H1 (cell line): ENCODE measurements at regions not wholly inside any gene's neighbourhood (a gene's known extent, or its start where the extent isn't known, plus 50 kb on each side); places are given as distances from the start of the nearest gene placed in this dataset.

Experiments
- CTCF ChIA-PET: fragments of 300-600 bp; sonication (Branson Sonifier 250); formaldehyde crosslinking; loops from one replicate; lab custom pipeline; 2021; ENCODE audit not compliant: partially characterized antibody; lab: Charles Lee
- POLR2A ChIA-PET: fragments of 300-600 bp; sonication (Branson Sonifier 250); formaldehyde crosslinking; loops from one replicate; lab custom pipeline; 2021; ENCODE audit warnings: inconsistent platforms; ENCODE audit not compliant: partially characterized antibody; lab: Charles Lee
- DNase-seq, 2 experiments: peaks; one replicate each; pipeline versions ENCODE4 v3.0.0 to v3.0.0-alpha.2; 2010 to 2022; ENCODE audit warnings: low spot score in 2 of 2, low read depth in 1 of 2, mixed read lengths in 1 of 2
- FAIRE-seq: peaks from 2 replicates; lab custom pipeline; 2011; peaks lifted over from hg19 to GRCh38; lab: Jason Lieb, UNC
- H2AFZ ChIP-seq: 2 replicates; pipeline ENCODE4 v1.8.1; 2012; ENCODE audit warnings: low read length, inconsistent platforms
- H2AK5ac ChIP-seq: 2 replicates; pipeline ENCODE4 v1.6.1; 2013; ENCODE audit warnings: low read depth, low read length
- H2BK120ac ChIP-seq: replicated peaks from 2 replicates; pipeline ENCODE3; 2013; ENCODE audit warnings: low read depth, low read length, inconsistent platforms
- H2BK12ac ChIP-seq: 2 replicates; pipeline ENCODE4 v1.6.1; 2013; ENCODE audit warnings: low read depth, low read length
- H2BK15ac ChIP-seq: 2 replicates; pipeline ENCODE4 v1.6.1; 2013; ENCODE audit warnings: low read length
- H2BK20ac ChIP-seq: 2 replicates; pipeline ENCODE4 v1.6.1; 2013; ENCODE audit warnings: low read length
- H2BK5ac ChIP-seq: 2 replicates; pipeline ENCODE4 v1.6.1; 2013; ENCODE audit warnings: low read depth, low read length
- H3K14ac ChIP-seq: 2 replicates; pipeline ENCODE4 v1.6.1; 2013; ENCODE audit warnings: inconsistent platforms; ENCODE audit not compliant: insufficient read length
- H3K18ac ChIP-seq: 2 replicates; pipeline ENCODE4 v1.6.1; 2013; ENCODE audit warnings: low read length; ENCODE audit errors: extremely low read depth
- H3K23ac ChIP-seq: 2 replicates; pipeline ENCODE4 v1.6.1; 2013; ENCODE audit warnings: inconsistent platforms; ENCODE audit not compliant: insufficient read length
- H3K23me2 ChIP-seq: 2 replicates; pipeline ENCODE4 v1.6.1; 2013; ENCODE audit warnings: low read depth, low read length
- H3K27ac ChIP-seq: 2 replicates; pipeline ENCODE4 v1.6.1; 2011; ENCODE audit warnings: low read depth, low read length, inconsistent platforms
- H3K27me3 ChIP-seq, 4 experiments: replicated peaks in 1 of 4; 1 replicate in 1 of 4; 2 replicates in 3 of 4; pipeline versions ENCODE4 v1.6.1 to v1.8.1; 2011 to 2013; ENCODE audit warnings: low read length in 3 of 4, mild to moderate bottlenecking in 3 of 4, inconsistent platforms in 2 of 4, mixed read lengths in 2 of 4, moderate library complexity in 1 of 4; ENCODE audit not compliant: control insufficient read depth in 3 of 4, insufficient read depth in 3 of 4; ENCODE audit errors: extremely low read depth in 1 of 4
- H3K36me3 ChIP-seq, 4 experiments: 2 replicates each; pipeline versions ENCODE4 v1.6.1 to v1.8.1; 2011 to 2013; ENCODE audit warnings: mild to moderate bottlenecking in 4 of 4, low read length in 3 of 4, moderate library complexity in 2 of 4, control low read depth in 1 of 4, inconsistent platforms in 1 of 4; ENCODE audit not compliant: insufficient read depth in 4 of 4, control insufficient read depth in 2 of 4
- H3K4ac ChIP-seq: replicated peaks from 2 replicates; pipeline ENCODE3; 2013; ENCODE audit warnings: low read length, low read depth, mixed read lengths, inconsistent platforms; ENCODE audit not compliant: insufficient read length
- H3K4me1 ChIP-seq, 4 experiments: replicated peaks in 1 of 4; 1 replicate in 1 of 4; 2 replicates in 3 of 4; pipeline versions ENCODE4 v1.6.1 to v1.8.1; 2011 to 2013; ENCODE audit warnings: low read length in 3 of 4, inconsistent platforms in 2 of 4, mixed read lengths in 1 of 4; ENCODE audit not compliant: insufficient read depth in 4 of 4, control insufficient read depth in 3 of 4
- H3K4me2 ChIP-seq, 2 experiments: 2 replicates each; pipeline versions ENCODE4 v1.6.1 to v1.8.1; 2011 to 2013; ENCODE audit warnings: low read depth in 2 of 2, low read length in 2 of 2, control low read depth in 1 of 2, inconsistent platforms in 1 of 2, mild to moderate bottlenecking in 1 of 2; ENCODE audit not compliant: insufficient read depth in 1 of 2
- H3K4me3 ChIP-seq, 4 experiments: fragments of 200-600, 300-600 bp in 1 of 4; sonication (generic), shearing (Covaris generic), sonication (Bioruptor Twin) in 1 of 4; 2 replicates each; pipeline versions ENCODE4 v1.5.1 to v1.8.1; 2011 to 2016; ENCODE audit warnings: low read length in 4 of 4, low read depth in 3 of 4, control low read depth in 2 of 4, inconsistent platforms in 2 of 4, mild to moderate bottlenecking in 2 of 4, mixed read lengths in 1 of 4, moderate library complexity in 1 of 4; ENCODE audit not compliant: insufficient read depth in 2 of 4; ENCODE audit errors: extremely low read depth in 1 of 4
- H3K56ac ChIP-seq: replicated peaks from 2 replicates; pipeline ENCODE3; 2013; ENCODE audit warnings: low read depth, mild to moderate bottlenecking, mixed read lengths, low read length, inconsistent platforms; ENCODE audit not compliant: insufficient read length
- H3K79me1 ChIP-seq: 2 replicates; pipeline ENCODE4 v1.6.1; 2013; ENCODE audit warnings: low read depth, low read length, control low read depth
- H3K79me2 ChIP-seq, 2 experiments: 2 replicates each; pipeline versions ENCODE4 v1.6.1 to v1.8.1; 2012 to 2013; ENCODE audit warnings: low read length in 2 of 2, mild to moderate bottlenecking in 2 of 2, inconsistent platforms in 1 of 2; ENCODE audit not compliant: insufficient read depth in 2 of 2, control insufficient read depth in 1 of 2
- H3K9ac ChIP-seq, 4 experiments: replicated peaks in 1 of 4; 1 replicate in 1 of 4; 2 replicates in 3 of 4; pipeline versions ENCODE4 v1.6.1 to v1.8.1; 2011 to 2013; ENCODE audit warnings: low read depth in 3 of 4, low read length in 3 of 4, control low read depth in 2 of 4, mild to moderate bottlenecking in 2 of 4, moderate library complexity in 2 of 4, inconsistent platforms in 1 of 4; ENCODE audit errors: extremely low read depth in 1 of 4
- H3K9me3 ChIP-seq, 2 experiments: 2 replicates each; pipeline versions ENCODE4 v1.6.1 to v1.8.1; 2012 to 2013; ENCODE audit warnings: mild to moderate bottlenecking in 2 of 2, moderate library complexity in 2 of 2, control low read depth in 1 of 2, inconsistent platforms in 1 of 2, low read depth in 1 of 2, low read length in 1 of 2, mixed read lengths in 1 of 2; ENCODE audit not compliant: insufficient read depth in 2 of 2
- H4K20me1 ChIP-seq, 2 experiments: replicated peaks in 1 of 2; 2 replicates each; pipeline versions ENCODE3 to v1.8.1; 2011 to 2013; ENCODE audit warnings: inconsistent platforms in 2 of 2, low read length in 2 of 2, mild to moderate bottlenecking in 1 of 2; ENCODE audit not compliant: insufficient read depth in 2 of 2, control insufficient read depth in 1 of 2
- H4K5ac ChIP-seq: 2 replicates; pipeline ENCODE4 v1.6.1; 2013; ENCODE audit warnings: low read length, low read depth, mixed read lengths, inconsistent platforms; ENCODE audit not compliant: insufficient read length
- H4K8ac ChIP-seq: 2 replicates; pipeline ENCODE4 v1.8.0; 2013; ENCODE audit warnings: mild to moderate bottlenecking, moderate library complexity, low read length, inconsistent platforms; ENCODE audit not compliant: insufficient read depth; ENCODE audit errors: extremely low read depth
- H4K91ac ChIP-seq: replicated peaks from 2 replicates; pipeline ENCODE3; 2013; ENCODE audit warnings: low read length, mixed read lengths, inconsistent platforms; ENCODE audit not compliant: insufficient read length
- EGR1 ChIP-seq: IDR thresholded peaks from 2 replicates; pipeline ENCODE4 v1.6.1; 2011; ENCODE audit warnings: low read depth, low read length, borderline replicate concordance
- GTF2F1 ChIP-seq: IDR thresholded peaks from 2 replicates; pipeline ENCODE4 v1.6.1; 2012; ENCODE audit warnings: low read depth, low read length, improper control_type of control experiment, borderline replicate concordance
- HDAC2 ChIP-seq, 2 experiments: fragments of 300-600 bp in 1 of 2; sonication (generic) in 1 of 2; IDR thresholded peaks; 2 replicates each; pipeline ENCODE4 v1.6.1; 2011 to 2012; ENCODE audit warnings: low read depth in 2 of 2, low read length in 2 of 2, mild to moderate bottlenecking in 2 of 2, moderate library complexity in 2 of 2, borderline replicate concordance in 1 of 2, inconsistent platforms in 1 of 2
- JUND ChIP-seq: IDR thresholded peaks from 2 replicates; pipeline ENCODE4 v1.6.1; 2011; ENCODE audit warnings: mild to moderate bottlenecking, improper control_type of control experiment, low read length
- KDM5A ChIP-seq: fragments of 200-600 bp; IDR thresholded peaks from 2 replicates; pipeline ENCODE4 v1.7.1; 2012; ENCODE audit warnings: mild to moderate bottlenecking, low read length, inconsistent platforms, mixed read lengths
- NANOG ChIP-seq: IDR thresholded peaks from 2 replicates; pipeline ENCODE4 v1.6.1; 2011; ENCODE audit warnings: low read length, low read depth, mild to moderate bottlenecking, inconsistent platforms; ENCODE audit not compliant: insufficient read depth, poor library complexity, severe bottlenecking
- NRF1 ChIP-seq: IDR thresholded peaks from 2 replicates; pipeline ENCODE4 v1.6.1; 2011; ENCODE audit warnings: mild to moderate bottlenecking, low read depth, low read length, improper control_type of control experiment
- POLR2A ChIP-seq, 2 experiments: IDR thresholded peaks; 1 replicate in 1 of 2; 2 replicates in 1 of 2; pipeline ENCODE4 v1.6.1; 2011; ENCODE audit warnings: low read depth in 2 of 2, low read length in 2 of 2, mild to moderate bottlenecking in 2 of 2; ENCODE audit errors: control extremely low read depth in 1 of 2
- RFX5 ChIP-seq: IDR thresholded peaks from 2 replicates; pipeline ENCODE4 v1.6.1; 2011; ENCODE audit warnings: low read depth, low read length, improper control_type of control experiment, borderline replicate concordance
- SIRT6 ChIP-seq: IDR thresholded peaks from one replicate; pipeline ENCODE4 v1.7.1; 2012; ENCODE audit warnings: low read length, inconsistent platforms
- SP4 ChIP-seq: IDR thresholded peaks from 2 replicates; pipeline ENCODE4 v1.6.1; 2012; ENCODE audit warnings: low read length, inconsistent platforms
- ZNF274 ChIP-seq: IDR thresholded peaks from 2 replicates; pipeline ENCODE4 v1.7.0; 2012; ENCODE audit warnings: low read length, borderline replicate concordance; ENCODE audit errors: extremely low read depth
- WGBS, 2 experiments: shearing (Covaris generic) in 1 of 2; methylation state at CpG; one replicate each; pipeline versions ENCODE4 v1.1.6 to v1.1.7; 2013 to 2015; ENCODE audit warnings: low lambda C conversion rate in 2 of 2, mixed read lengths in 2 of 2, inconsistent platforms in 1 of 2, low coverage in 1 of 2, missing lambda C conversion rate in 1 of 2; ENCODE audit not compliant: insufficient replicate concordance in 2 of 2, insufficient coverage in 1 of 2, insufficient read length in 1 of 2; ENCODE audit errors: extremely low coverage in 1 of 2, missing lambda C conversion rate in 1 of 2; 5-methylcytosine and 5-hydroxymethylcytosine counted together
- TF ChIP-seq, protein P1 (sequence below): IDR thresholded peaks from 2 replicates; pipeline ENCODE4 v1.6.1; 2011; ENCODE audit warnings: low read length, improper control_type of control experiment

DNA sequence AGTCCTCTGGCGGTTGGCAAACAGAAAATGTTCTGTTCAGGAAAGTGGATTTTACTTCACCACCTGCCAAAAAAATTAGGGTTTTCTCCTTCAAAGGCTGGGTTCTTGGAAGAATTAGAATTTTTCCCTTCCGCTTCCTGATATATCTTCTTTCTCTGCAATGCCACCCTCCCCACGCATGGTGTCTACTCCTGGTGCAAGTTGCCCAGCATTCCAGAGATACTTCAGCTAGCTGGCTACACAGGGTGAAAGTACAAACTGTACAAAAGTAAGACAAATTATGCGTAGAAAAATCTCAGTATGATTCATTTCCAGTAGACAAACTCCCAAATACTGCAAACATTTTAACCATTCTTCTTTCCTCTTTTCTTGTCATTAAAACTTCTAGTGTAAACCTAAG is 430.1 kb upstream of the ESRRG start:
- no peaks in the 10 kb centered on the region for H3K79me2 ChIP-seq
- peaks cover 0 to 5% of the 10 kb centered on the region in 2 experiments; a peak in 1 of 4 replicates for H3K9me3 ChIP-seq
- H2BK120ac ChIP-seq = no peak overlapping the region
- DNase-seq = no peak
- no peak overlapping the region for H4K8ac ChIP-seq
- no peaks in the 10 kb centered on the region for H3K36me3 ChIP-seq
- TF ChIP-seq KDM5A (no peak), EGR1 (no peak), NANOG (no peak), JUND (no peak), HDAC2 (IDR thresholded peaks at IDR 0.05; ENCODE audit: borderline replicate concordance in 1 of 2, low read depth in 2 of 2, low read length in 2 of 2) (no peak), RFX5 (no peak), SP4 (no peak), NRF1 (no peak), ZNF274 (no peak), GTF2F1 (no peak), POLR2A (IDR thresholded peaks at IDR 0.05; ENCODE audit: control extremely low read depth in 1 of 2, low read depth in 2 of 2, low read length in 2 of 2) (no peak), SIRT6 (no peak)
- TF ChIP-seq, protein P1, sequence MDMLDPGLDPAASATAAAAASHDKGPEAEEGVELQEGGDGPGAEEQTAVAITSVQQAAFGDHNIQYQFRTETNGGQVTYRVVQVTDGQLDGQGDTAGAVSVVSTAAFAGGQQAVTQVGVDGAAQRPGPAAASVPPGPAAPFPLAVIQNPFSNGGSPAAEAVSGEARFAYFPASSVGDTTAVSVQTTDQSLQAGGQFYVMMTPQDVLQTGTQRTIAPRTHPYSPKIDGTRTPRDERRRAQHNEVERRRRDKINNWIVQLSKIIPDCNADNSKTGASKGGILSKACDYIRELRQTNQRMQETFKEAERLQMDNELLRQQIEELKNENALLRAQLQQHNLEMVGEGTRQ = no peak
- no peak overlapping the region for H2BK20ac ChIP-seq
- no peaks in the 10 kb centered on the region for H3K4me1 ChIP-seq
- H2BK15ac ChIP-seq = no peak overlapping the region
- H3K14ac ChIP-seq = no peak overlapping the region
- no peaks in the 10 kb centered on the region for H3K27me3 ChIP-seq
- no peaks in the 10 kb centered on the region for H3K23me2 ChIP-seq
- H3K4ac ChIP-seq = no peak overlapping the region
- no peak overlapping the region for H3K18ac ChIP-seq
- no peak overlapping the region for H4K91ac ChIP-seq
- H3K23ac ChIP-seq = no peak overlapping the region
- H3K56ac ChIP-seq = no peak overlapping the region
- ChIA-PET POLR2A (no interaction called here), CTCF (interaction anchor here (0.9 to 1.5 kb wide), 3 partner anchors 10 to 105 kb away, joined by 3 to 5 read pairs (median 5); no protein-coding TSS in a partner anchor)
- 93% methylated on average over 4 of the region's 4 CpGs; no CpG with 5 or more reads in 1 of the 2 experiments for WGBS, 2 experiments
- H3K4me3 ChIP-seq = no peak overlapping the region
- no peaks in the 10 kb centered on the region for H3K79me1 ChIP-seq
- H3K9ac ChIP-seq = no peak overlapping the region
- H4K20me1 ChIP-seq = no peaks in the 10 kb centered on the region
- H3K27ac ChIP-seq = no peak overlapping the region
- no peak overlapping the region for H4K5ac ChIP-seq
- H2BK12ac ChIP-seq = no peak overlapping the region
- H2BK5ac ChIP-seq = no peak overlapping the region
- no peak for FAIRE-seq
- H3K4me2 ChIP-seq = no peak overlapping the region
- H2AFZ ChIP-seq = no peak overlapping the region
- H2AK5ac ChIP-seq = no peak overlapping the region
